HCT116 (cell line): ENCODE measurements at regions not wholly inside any gene's neighbourhood (a gene's known extent, or its start where the extent isn't known, plus 50 kb on each side); places are given as distances from the start of the nearest gene placed in this dataset.

Source experiments
- ATAC-seq: fragments of 200-7000 bp; cut with Tn5 transposase; 2 replicates; pipeline ENCODE4 v1.9.1; 2020; ENCODE audit warnings: mild to moderate bottlenecking, moderate library complexity
- BruUV-seq: library from RNA; stranded (reverse); fragments of 400-500 nt; replicated peaks from 2 replicates; lab custom pipeline; 2021; lab: Mats Ljungman, UMichigan
- CTCF ChIA-PET: fragments of 300-600 bp; sonication (Branson Sonifier 250); formaldehyde crosslinking; loops from one replicate; lab custom pipeline; 2021; ENCODE audit warnings: antibody characterized with exemption; lab: Charles Lee
- POLR2A ChIA-PET: fragments of 300-600, 350-600 bp; sonication (Branson Sonifier 250); formaldehyde crosslinking; loops from one replicate; lab custom pipeline; 2021; ENCODE audit warnings: antibody characterized with exemption; lab: Charles Lee
- RAD21 ChIA-PET, 2 experiments: fragments of 300-600 bp; sonication (Branson Sonifier 250); formaldehyde crosslinking; loops; one replicate each; lab custom pipeline; 2023; ENCODE audit warnings: low total read pairs in 2 of 2; ENCODE audit not compliant: uncharacterized antibody in 2 of 2, unreplicated experiment in 2 of 2, low non-redundant PET in 1 of 2; lab: Charles Lee
- DNase-seq: peaks from one replicate; pipeline ENCODE4 v3.0.0-alpha.2; 2010; ENCODE audit warnings: low read depth, low spot score
- H2AFZ ChIP-seq: fragments of 200-600 bp; shearing (Covaris generic), sonication (generic); 2 replicates; pipeline ENCODE4 v1.6.1; 2017; ENCODE audit warnings: low read depth, mixed run types, mixed read lengths, antibody characterized with exemption, low read length; ENCODE audit not compliant: poor library complexity, severe bottlenecking
- H3K27ac ChIP-seq: 2 replicates; pipeline ENCODE4 v1.5.1; 2012; ENCODE audit warnings: low read depth, low read length
- H3K27me3 ChIP-seq: fragments of 200-600 bp; sonication (generic); 2 replicates; pipeline ENCODE4 v1.6.1; 2016; ENCODE audit warnings: mixed run types, low read length, mixed read lengths; ENCODE audit not compliant: insufficient read depth
- H3K36me3 ChIP-seq, 2 experiments: fragments of 200-500 bp in 1 of 2; fragments of 200-600 bp in 1 of 2; sonication (Bioruptor generic) in 1 of 2; sonication (generic) in 1 of 2; 2 replicates each; pipeline versions ENCODE4 v1.5.1 to v1.6.1; 2014 to 2016; ENCODE audit warnings: low read length in 2 of 2, inconsistent platforms in 1 of 2, mixed read lengths in 1 of 2, mixed run types in 1 of 2; ENCODE audit not compliant: insufficient read depth in 2 of 2, control insufficient read depth in 1 of 2
- H3K4me1 ChIP-seq, 2 experiments: fragments of 200-600 bp in 1 of 2; sonication (generic) in 1 of 2; 2 replicates each; pipeline versions ENCODE4 v1.5.1 to v1.6.1; 2012 to 2017; ENCODE audit warnings: low read length in 2 of 2, inconsistent platforms in 1 of 2, mild to moderate bottlenecking in 1 of 2, mixed read lengths in 1 of 2, mixed run types in 1 of 2, moderate library complexity in 1 of 2; ENCODE audit not compliant: insufficient read depth in 2 of 2, control insufficient read depth in 1 of 2
- H3K4me2 ChIP-seq: fragments of 200-600 bp; sonication (generic); 2 replicates; pipeline ENCODE4 v1.6.1; 2017; ENCODE audit warnings: mixed run types, low read length, mixed read lengths
- H3K4me3 ChIP-seq, 2 experiments: fragments of 200-600 bp in 1 of 2; sonication (generic) in 1 of 2; replicated peaks in 1 of 2; 2 replicates each; pipeline ENCODE4 v1.5.1; 2011 to 2016; ENCODE audit warnings: low read length in 2 of 2, control low read depth in 1 of 2, low read depth in 1 of 2, mild to moderate bottlenecking in 1 of 2, mixed read lengths in 1 of 2, mixed run types in 1 of 2
- H3K79me2 ChIP-seq: fragments of 200-600 bp; sonication (generic); 2 replicates; pipeline ENCODE4 v1.6.1; 2017; ENCODE audit warnings: mild to moderate bottlenecking, mixed run types, low read length, moderate library complexity, mixed read lengths; ENCODE audit not compliant: insufficient read depth
- H3K9ac ChIP-seq: fragments of 200-600 bp; sonication (generic); 2 replicates; pipeline ENCODE4 v1.6.1; 2016; ENCODE audit warnings: low read length, mixed read lengths
- H3K9me2 ChIP-seq: fragments of 200-600 bp; sonication (generic), shearing (Covaris generic); 2 replicates; pipeline ENCODE4 v1.6.1; 2017; ENCODE audit warnings: mixed run types, mild to moderate bottlenecking, moderate library complexity; ENCODE audit not compliant: insufficient read depth
- H3K9me3 ChIP-seq, 2 experiments: fragments of 200-500 bp in 1 of 2; fragments of 200-600 bp in 1 of 2; sonication (Bioruptor generic) in 1 of 2; sonication (generic) in 1 of 2; 2 replicates each; pipeline ENCODE4 v1.6.1; 2014 to 2017; ENCODE audit warnings: low read length in 2 of 2, mixed read lengths in 2 of 2, inconsistent platforms in 1 of 2, low read depth in 1 of 2, mild to moderate bottlenecking in 1 of 2, mixed run types in 1 of 2, moderate library complexity in 1 of 2; ENCODE audit not compliant: control insufficient read depth in 1 of 2, insufficient read depth in 1 of 2
- H4K20me1 ChIP-seq: fragments of 200-600 bp; sonication (generic), shearing (Covaris generic); 2 replicates; pipeline ENCODE4 v1.6.1; 2017; ENCODE audit warnings: mixed run types, mild to moderate bottlenecking, moderate library complexity; ENCODE audit not compliant: insufficient read depth
- CEBPB ChIP-seq: IDR thresholded peaks from 2 replicates; pipeline ENCODE4 v1.6.1; 2012; ENCODE audit warnings: low read depth
- CTCF ChIP-seq, 3 experiments: fragments of 200-600 bp in 1 of 3; sonication (generic) in 1 of 3; IDR thresholded peaks in 2 of 3; conservative IDR thresholded peaks in 1 of 3; 2 replicates each; pipeline ENCODE4 v1.5.1; 2012 to 2017; ENCODE audit warnings: low read depth in 2 of 3, low read length in 2 of 3, antibody characterized with exemption in 1 of 3, borderline replicate concordance in 1 of 3, control low read depth in 1 of 3, mild to moderate bottlenecking in 1 of 3, mixed read lengths in 1 of 3, mixed run types in 1 of 3, moderate library complexity in 1 of 3; ENCODE audit not compliant: insufficient read depth in 1 of 3
- ELF1 ChIP-seq: IDR thresholded peaks from 2 replicates; pipeline ENCODE4 v1.6.1; 2012; ENCODE audit warnings: low read depth, borderline replicate concordance
- EZH2phosphoT487 ChIP-seq: fragments of 200-600 bp; IDR thresholded peaks from 2 replicates; pipeline ENCODE4 v1.6.1; 2018; ENCODE audit warnings: antibody characterized with exemption, borderline replicate concordance
- JUND ChIP-seq: IDR thresholded peaks from 2 replicates; pipeline ENCODE4 v1.6.1; 2012
- SIN3A ChIP-seq: IDR thresholded peaks from 2 replicates; pipeline ENCODE4 v1.6.1; 2012; ENCODE audit warnings: low read depth
- SRF ChIP-seq: IDR thresholded peaks from 2 replicates; pipeline ENCODE4 v1.6.1; 2012; ENCODE audit warnings: low read depth
- ZFX ChIP-seq: fragments of 450-650 bp; IDR thresholded peaks from 2 replicates; pipeline ENCODE4 v1.6.1; 2017
- intact Hi-C: fragments of 100-400 bp; cut with micrococcal nuclease; formaldehyde crosslinking; loops from 2 replicates; pipeline ENCODE4 v1.10.0; 2022
- TF ChIP-seq, protein P1 (sequence below): IDR thresholded peaks from 2 replicates; pipeline ENCODE4 v1.6.1; 2012; ENCODE audit warnings: low read depth

GRCh38 chr1:106456832-106457231, 599.6 kb upstream of the PRMT6 start:
- no peak for TF ChIP-seq EZH2phosphoT487
- no peak for TF ChIP-seq CTCF (IDR thresholded peaks at IDR 0.05 in 2 of 3, conservative IDR thresholded peaks at IDR 0.05 in 1 of 3; ENCODE audit: borderline replicate concordance in 1 of 3, insufficient read depth in 1 of 3, low read depth in 2 of 3, low read length in 2 of 3)
- no peak for TF ChIP-seq SIN3A
- no peak for TF ChIP-seq JUND
- TF ChIP-seq, protein P1, sequence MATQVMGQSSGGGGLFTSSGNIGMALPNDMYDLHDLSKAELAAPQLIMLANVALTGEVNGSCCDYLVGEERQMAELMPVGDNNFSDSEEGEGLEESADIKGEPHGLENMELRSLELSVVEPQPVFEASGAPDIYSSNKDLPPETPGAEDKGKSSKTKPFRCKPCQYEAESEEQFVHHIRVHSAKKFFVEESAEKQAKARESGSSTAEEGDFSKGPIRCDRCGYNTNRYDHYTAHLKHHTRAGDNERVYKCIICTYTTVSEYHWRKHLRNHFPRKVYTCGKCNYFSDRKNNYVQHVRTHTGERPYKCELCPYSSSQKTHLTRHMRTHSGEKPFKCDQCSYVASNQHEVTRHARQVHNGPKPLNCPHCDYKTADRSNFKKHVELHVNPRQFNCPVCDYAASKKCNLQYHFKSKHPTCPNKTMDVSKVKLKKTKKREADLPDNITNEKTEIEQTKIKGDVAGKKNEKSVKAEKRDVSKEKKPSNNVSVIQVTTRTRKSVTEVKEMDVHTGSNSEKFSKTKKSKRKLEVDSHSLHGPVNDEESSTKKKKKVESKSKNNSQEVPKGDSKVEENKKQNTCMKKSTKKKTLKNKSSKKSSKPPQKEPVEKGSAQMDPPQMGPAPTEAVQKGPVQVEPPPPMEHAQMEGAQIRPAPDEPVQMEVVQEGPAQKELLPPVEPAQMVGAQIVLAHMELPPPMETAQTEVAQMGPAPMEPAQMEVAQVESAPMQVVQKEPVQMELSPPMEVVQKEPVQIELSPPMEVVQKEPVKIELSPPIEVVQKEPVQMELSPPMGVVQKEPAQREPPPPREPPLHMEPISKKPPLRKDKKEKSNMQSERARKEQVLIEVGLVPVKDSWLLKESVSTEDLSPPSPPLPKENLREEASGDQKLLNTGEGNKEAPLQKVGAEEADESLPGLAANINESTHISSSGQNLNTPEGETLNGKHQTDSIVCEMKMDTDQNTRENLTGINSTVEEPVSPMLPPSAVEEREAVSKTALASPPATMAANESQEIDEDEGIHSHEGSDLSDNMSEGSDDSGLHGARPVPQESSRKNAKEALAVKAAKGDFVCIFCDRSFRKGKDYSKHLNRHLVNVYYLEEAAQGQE = no peak
- TF ChIP-seq SRF = no peak
- TF ChIP-seq ZFX = no peak
- TF ChIP-seq CEBPB = no peak
- TF ChIP-seq ELF1 = no peak
- TF ChIP-seq, all 23 proteins: peak for 0
- H3K9ac ChIP-seq = no peak overlapping the region
- BruUV-seq = no TSS peak
- no peaks in the 10 kb centered on the region for H3K4me1 ChIP-seq
- H2AFZ ChIP-seq = no peak overlapping the region
- no peak for ATAC-seq
- no peak overlapping the region for H3K27ac ChIP-seq
- intact Hi-C loops = no loop called here
- no peak for DNase-seq
- no peaks in the 10 kb centered on the region for H3K9me2 ChIP-seq
- H3K4me3 ChIP-seq = no peak overlapping the region
- no peaks in the 10 kb centered on the region for H4K20me1 ChIP-seq
- ChIA-PET CTCF (no interaction called here), RAD21 (no interaction called here), POLR2A (no interaction called here)
- no peaks in the 10 kb centered on the region for H3K27me3 ChIP-seq
- H3K79me2 ChIP-seq = no peaks in the 10 kb centered on the region
- H3K36me3 ChIP-seq = no peaks in the 10 kb centered on the region
- no peak overlapping the region for H3K4me2 ChIP-seq
- H3K9me3 ChIP-seq = peaks cover 5 to 22% of the 10 kb centered on the region in 2 experiments; a peak in 2 of 4 replicates
